ENCODE measurements at regions not wholly inside any gene's neighbourhood (a gene's known extent, or its start where the extent isn't known, plus 50 kb on each side); places are given as distances from the start of the nearest gene placed in this dataset.

DNA sequence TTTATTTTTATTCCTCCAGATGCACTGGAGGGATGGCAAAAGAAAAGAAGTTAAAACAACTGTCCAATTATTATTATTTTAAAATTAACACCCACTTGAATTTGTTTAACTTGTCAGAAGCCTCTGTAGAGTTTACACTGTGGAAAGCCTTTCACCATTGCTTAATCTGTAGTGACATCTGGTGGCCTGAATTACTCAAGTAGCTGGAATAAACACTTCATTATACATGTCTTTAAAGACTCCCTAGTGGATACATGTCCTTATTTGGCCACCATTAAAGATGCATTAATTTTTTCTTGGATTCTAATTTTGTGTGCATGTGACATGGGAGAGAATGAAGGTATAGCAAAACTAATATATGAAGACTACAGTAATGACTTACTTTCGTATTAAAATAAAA is 1496.5 kb downstream of the FAM181B start:
- TF ChIP-seq, protein P1, sequence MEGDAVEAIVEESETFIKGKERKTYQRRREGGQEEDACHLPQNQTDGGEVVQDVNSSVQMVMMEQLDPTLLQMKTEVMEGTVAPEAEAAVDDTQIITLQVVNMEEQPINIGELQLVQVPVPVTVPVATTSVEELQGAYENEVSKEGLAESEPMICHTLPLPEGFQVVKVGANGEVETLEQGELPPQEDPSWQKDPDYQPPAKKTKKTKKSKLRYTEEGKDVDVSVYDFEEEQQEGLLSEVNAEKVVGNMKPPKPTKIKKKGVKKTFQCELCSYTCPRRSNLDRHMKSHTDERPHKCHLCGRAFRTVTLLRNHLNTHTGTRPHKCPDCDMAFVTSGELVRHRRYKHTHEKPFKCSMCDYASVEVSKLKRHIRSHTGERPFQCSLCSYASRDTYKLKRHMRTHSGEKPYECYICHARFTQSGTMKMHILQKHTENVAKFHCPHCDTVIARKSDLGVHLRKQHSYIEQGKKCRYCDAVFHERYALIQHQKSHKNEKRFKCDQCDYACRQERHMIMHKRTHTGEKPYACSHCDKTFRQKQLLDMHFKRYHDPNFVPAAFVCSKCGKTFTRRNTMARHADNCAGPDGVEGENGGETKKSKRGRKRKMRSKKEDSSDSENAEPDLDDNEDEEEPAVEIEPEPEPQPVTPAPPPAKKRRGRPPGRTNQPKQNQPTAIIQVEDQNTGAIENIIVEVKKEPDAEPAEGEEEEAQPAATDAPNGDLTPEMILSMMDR (IDR thresholded peaks at IDR 0.05) = peak; percentile 32 to 40 (median 36)
- TF ChIP-seq POLR2A (IDR thresholded peaks at IDR 0.05) = no peak
